ENCODE measurements at regions not wholly inside any gene's neighbourhood (a gene's known extent, or its start where the extent isn't known, plus 50 kb on each side); places are given as distances from the start of the nearest gene placed in this dataset.

DNA sequence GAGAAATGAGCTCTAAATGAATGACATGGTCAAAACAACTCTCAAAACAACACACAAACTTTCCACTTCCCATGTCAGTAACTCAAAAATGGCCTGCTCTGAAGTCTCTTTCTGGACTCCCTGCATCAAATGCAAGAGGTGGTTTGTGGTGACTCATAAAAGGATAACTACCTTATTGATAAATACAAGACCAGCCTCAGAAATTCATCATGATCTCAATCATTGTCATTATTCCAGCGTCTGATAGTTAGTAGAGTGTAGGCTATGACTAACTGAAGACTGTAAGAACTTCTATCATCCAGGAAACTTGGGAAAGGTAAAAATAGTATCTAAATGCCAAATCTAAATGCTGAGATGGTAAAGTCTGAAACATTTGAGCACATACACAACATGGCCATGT is 369.4 kb downstream of the BMP2 start:
- no peak overlapping the region for H3K4me2 ChIP-seq (ENCODE audit: unreplicated experiment)
- no peaks in the 10 kb centered on the region for H3K9me3 ChIP-seq (ENCODE audit: low read depth)
- H3K27ac ChIP-seq: no peak overlapping the region
- no peaks in the 10 kb centered on the region for H3F3A ChIP-seq (ENCODE audit: insufficient read depth)
- no peak for DNase-seq
- no peak overlapping the region for H2AFZ ChIP-seq
- WGBS, 2 experiments (ENCODE audit: low coverage in 1 of 2, low lambda C conversion rate in 2 of 2, missing lambda C conversion rate in 2 of 2): 23 to 40% methylated on average over 1 of the region's 1 CpG
- H3K27me3 ChIP-seq (replicated peaks; ENCODE audit: insufficient read depth): peaks cover 4% of the 10 kb centered on the region; the same call in 1 of the 2 replicates
- H3K9ac ChIP-seq: no peak overlapping the region
- H3K36me3 ChIP-seq (ENCODE audit: low read depth): no peaks in the 10 kb centered on the region
- no peaks in the 10 kb centered on the region for H4K20me1 ChIP-seq (ENCODE audit: insufficient read depth)
- H3K4me1 ChIP-seq (ENCODE audit: insufficient read depth): no peaks in the 10 kb centered on the region
- H3K9me2 ChIP-seq (ENCODE audit: insufficient read depth): no peaks in the 10 kb centered on the region
- H3K4me3 ChIP-seq: no peak overlapping the region
- in situ Hi-C loops (cut with MboI): no loop called here
- TF ChIP-seq EZH2 (IDR thresholded peaks at IDR 0.05; ENCODE audit: insufficient read depth, poor library complexity, severe bottlenecking): no peak
- no peaks in the 10 kb centered on the region for H3K79me2 ChIP-seq (ENCODE audit: insufficient read depth)

GRCh38 chr20:7137395-7138151 is 370.1 kb downstream of the BMP2 start:
- in situ Hi-C loops (cut with MboI): no loop called here
- Histone ChIP-seq H3K9ac (no peak overlapping the region), H2AFZ (no peak overlapping the region), H3K27ac (no peak overlapping the region), H3K4me3 (no peak overlapping the region), H3K36me3 (ENCODE audit: low read depth) (no peaks in the 10 kb centered on the region), H3K9me3 (ENCODE audit: low read depth) (no peaks in the 10 kb centered on the region), H3K4me1 (ENCODE audit: insufficient read depth) (no peaks in the 10 kb centered on the region), H3F3A (ENCODE audit: insufficient read depth) (no peaks in the 10 kb centered on the region), H3K79me2 (ENCODE audit: insufficient read depth) (no peaks in the 10 kb centered on the region), H3K4me2 (ENCODE audit: unreplicated experiment) (no peak overlapping the region), H4K20me1 (ENCODE audit: insufficient read depth) (no peaks in the 10 kb centered on the region), H3K9me2 (ENCODE audit: insufficient read depth) (no peaks in the 10 kb centered on the region), H3K27me3 (replicated peaks; ENCODE audit: insufficient read depth) (peaks cover 2% of the 10 kb centered on the region; the same call in 1 of the 2 replicates)
- TF ChIP-seq EZH2 (IDR thresholded peaks at IDR 0.05; ENCODE audit: insufficient read depth, poor library complexity, severe bottlenecking): no peak
- no peak for TF ChIP-seq EZH2phosphoT487 (IDR thresholded peaks at IDR 0.05; ENCODE audit: insufficient read depth, low read depth)
- DNase-seq: no peak
- 39 to 40% methylated on average over 4 of the region's 4 CpGs for WGBS, 2 experiments (ENCODE audit: low coverage in 1 of 2, low lambda C conversion rate in 2 of 2, missing lambda C conversion rate in 2 of 2)

- in situ Hi-C loops (cut with MboI): no loop called here
- no peak overlapping the region for H3K27ac ChIP-seq
- no peak for DNase-seq
Observed at GRCh38 chr20:7144464-7144863, 377.0 kb downstream of the BMP2 start.

DNA sequence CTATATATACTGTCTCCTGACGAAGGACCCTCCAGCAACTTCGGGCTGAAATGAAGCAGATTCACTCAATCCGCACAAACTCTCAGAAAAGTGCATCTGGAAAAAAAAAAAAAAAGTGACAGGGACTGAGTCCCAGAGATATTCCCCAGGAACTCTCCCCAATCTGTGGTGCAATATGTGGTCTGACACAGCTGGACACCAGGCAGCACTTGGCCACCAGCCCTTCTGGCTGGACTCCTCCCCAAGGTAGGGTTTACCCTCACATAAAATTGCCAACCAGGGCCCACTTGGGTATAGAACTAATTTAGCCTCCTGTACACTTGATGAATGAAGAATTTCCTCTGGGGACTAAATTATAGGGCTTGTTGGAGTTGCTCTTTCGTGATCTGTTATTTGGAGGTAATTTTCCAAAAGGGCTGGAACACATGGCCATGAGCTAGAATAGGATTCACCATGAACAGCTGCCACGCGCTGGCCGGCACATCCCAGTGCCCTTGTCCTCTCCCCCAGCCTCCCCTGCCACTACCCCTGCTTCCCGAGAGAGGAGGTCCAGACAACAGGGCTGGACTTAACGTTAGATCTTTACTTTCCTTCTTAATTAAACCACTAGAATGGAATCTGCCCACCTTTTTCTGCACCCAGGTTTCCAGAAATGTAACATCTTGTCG is 379.2 kb downstream of the BMP2 start:
- Histone ChIP-seq H3K36me3 (ENCODE audit: low read depth) (no peaks in the 10 kb centered on the region), H3K9me2 (ENCODE audit: insufficient read depth) (no peaks in the 10 kb centered on the region), H3K4me1 (ENCODE audit: insufficient read depth) (no peaks in the 10 kb centered on the region), H3K4me3 (no peak overlapping the region), H3K9ac (no peak overlapping the region), H3K27me3 (replicated peaks; ENCODE audit: insufficient read depth) (no peaks in the 10 kb centered on the region), H3F3A (ENCODE audit: insufficient read depth) (peaks cover 5% of the 10 kb centered on the region; the same call in 1 of the 2 replicates), H3K27ac (no peak overlapping the region), H3K4me2 (ENCODE audit: unreplicated experiment) (no peak overlapping the region), H3K9me3 (ENCODE audit: low read depth) (no peaks in the 10 kb centered on the region), H2AFZ (no peak overlapping the region), H4K20me1 (ENCODE audit: insufficient read depth) (no peaks in the 10 kb centered on the region), H3K79me2 (ENCODE audit: insufficient read depth) (no peaks in the 10 kb centered on the region)
- in situ Hi-C loops (cut with MboI): no loop called here
- 56 to 62% methylated on average over 10 of the region's 10 CpGs for WGBS, 2 experiments (ENCODE audit: low coverage in 1 of 2, low lambda C conversion rate in 2 of 2, missing lambda C conversion rate in 2 of 2)
- no peak for DNase-seq
- no peak for TF ChIP-seq EZH2 (IDR thresholded peaks at IDR 0.05; ENCODE audit: insufficient read depth, poor library complexity, severe bottlenecking)
- no peak for TF ChIP-seq EZH2phosphoT487 (IDR thresholded peaks at IDR 0.05; ENCODE audit: insufficient read depth, low read depth)

More at GRCh38 chr20:7144464-7144863, 377.0 kb downstream of the BMP2 start:
- no peaks in the 10 kb centered on the region for H4K20me1 ChIP-seq (ENCODE audit: insufficient read depth)
- no peaks in the 10 kb centered on the region for H3K9me3 ChIP-seq (ENCODE audit: low read depth)
- H3K4me1 ChIP-seq (ENCODE audit: insufficient read depth): no peaks in the 10 kb centered on the region
- no peak overlapping the region for H3K4me2 ChIP-seq (ENCODE audit: unreplicated experiment)
- no peaks in the 10 kb centered on the region for H3K9me2 ChIP-seq (ENCODE audit: insufficient read depth)
- no peaks in the 10 kb centered on the region for H3K27me3 ChIP-seq (replicated peaks; ENCODE audit: insufficient read depth)
- H3K36me3 ChIP-seq (ENCODE audit: low read depth): no peaks in the 10 kb centered on the region
- no peaks in the 10 kb centered on the region for H3K79me2 ChIP-seq (ENCODE audit: insufficient read depth)
- no peak overlapping the region for H3K9ac ChIP-seq
- no peak overlapping the region for H3K4me3 ChIP-seq
- TF ChIP-seq EZH2phosphoT487 (IDR thresholded peaks at IDR 0.05; ENCODE audit: insufficient read depth, low read depth): no peak
- TF ChIP-seq EZH2 (IDR thresholded peaks at IDR 0.05; ENCODE audit: insufficient read depth, poor library complexity, severe bottlenecking): no peak
- no peak overlapping the region for H2AFZ ChIP-seq
- no peaks in the 10 kb centered on the region for H3F3A ChIP-seq (ENCODE audit: insufficient read depth)
- WGBS, 2 experiments (ENCODE audit: low coverage in 1 of 2, low lambda C conversion rate in 2 of 2, missing lambda C conversion rate in 2 of 2): 18 to 37% methylated on average over 2 of the region's 2 CpGs

All from GM23248 (cell line).